Stimulated activated CD4-positive, alpha-beta T cell treated with anti-CD3 and anti-CD28 coated beads, Interleukin-2, amount 100 ng/mL, for 48 hours (primary cell): ENCODE measurements at regions not wholly inside any gene's neighbourhood (a gene's known extent, or its start where the extent isn't known, plus 50 kb on each side); places are given as distances from the start of the nearest gene placed in this dataset.
"Not testable (repeated sequence)": the region's sequence is repeated elsewhere in the genome, so short reads cannot be mapped to it uniquely, and the experiment has no call there.

Experiments
- DNase-seq, 2 donors: peaks; one replicate each; pipeline ENCODE4 v3.0.0-alpha.2; 2020

DNA sequence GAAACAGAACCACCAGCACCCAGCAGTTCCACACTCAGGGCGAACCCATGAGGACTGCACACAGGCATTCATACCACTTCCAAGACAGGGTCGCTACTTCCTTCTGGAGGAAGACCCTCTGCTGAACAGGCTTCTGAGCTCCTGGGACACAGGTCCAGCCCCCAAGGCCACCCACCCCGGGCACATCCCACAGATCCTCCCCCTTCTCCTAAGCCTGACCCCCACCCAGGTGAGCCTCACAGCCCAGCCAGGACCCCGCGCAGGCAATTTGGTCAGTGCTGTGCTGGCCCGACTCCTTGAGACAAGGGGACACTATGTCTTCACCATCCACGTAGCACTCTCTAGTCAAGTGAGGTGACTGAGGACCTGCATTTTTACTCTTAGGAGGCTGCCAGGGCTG lies 5382.7 kb upstream of the TPTE start:
- not testable (repeated sequence) for DNase-seq

DNA sequence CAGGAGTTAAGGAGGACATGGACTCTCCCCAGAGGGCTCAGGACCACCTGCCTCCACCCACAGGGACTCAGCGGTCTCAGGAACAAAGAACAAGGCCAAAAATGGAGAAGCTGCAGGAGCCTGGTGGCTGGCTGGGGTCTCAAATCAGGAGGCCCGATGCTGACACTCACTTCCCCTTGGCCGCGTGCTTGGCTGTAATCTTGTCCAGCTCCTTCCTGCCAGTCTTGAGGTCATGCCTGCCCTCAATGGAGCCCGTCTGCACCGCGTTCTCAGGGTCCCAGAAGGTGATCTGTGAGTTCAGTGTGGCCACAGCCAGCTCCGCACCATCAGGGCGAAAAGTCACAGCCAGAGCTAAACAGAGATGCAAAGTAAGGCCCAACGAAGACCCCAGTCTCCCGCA lies 5381.9 kb upstream of the TPTE start:
- not testable (repeated sequence) for DNase-seq

DNA sequence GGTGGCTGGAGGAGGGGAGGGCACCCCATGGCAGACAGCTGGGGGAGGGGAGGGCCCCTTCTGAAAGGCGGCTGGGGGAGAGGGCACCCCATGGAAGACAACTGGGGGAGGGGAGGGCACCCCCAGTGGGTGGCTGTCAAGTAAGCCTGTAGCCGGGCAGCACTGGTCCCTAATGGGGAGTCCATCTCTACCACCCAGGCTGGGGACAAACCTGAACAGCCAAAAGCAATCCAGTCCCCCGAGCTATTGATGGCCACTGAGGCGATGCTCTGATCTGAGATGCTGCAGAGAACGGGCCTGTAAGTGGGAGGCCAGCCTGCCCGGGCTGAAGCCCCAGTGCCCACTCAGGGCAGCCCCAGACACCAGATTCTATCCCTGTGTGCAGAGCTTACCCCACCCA lies 5378.4 kb upstream of the TPTE start:
- not testable (repeated sequence) for DNase-seq

DNA sequence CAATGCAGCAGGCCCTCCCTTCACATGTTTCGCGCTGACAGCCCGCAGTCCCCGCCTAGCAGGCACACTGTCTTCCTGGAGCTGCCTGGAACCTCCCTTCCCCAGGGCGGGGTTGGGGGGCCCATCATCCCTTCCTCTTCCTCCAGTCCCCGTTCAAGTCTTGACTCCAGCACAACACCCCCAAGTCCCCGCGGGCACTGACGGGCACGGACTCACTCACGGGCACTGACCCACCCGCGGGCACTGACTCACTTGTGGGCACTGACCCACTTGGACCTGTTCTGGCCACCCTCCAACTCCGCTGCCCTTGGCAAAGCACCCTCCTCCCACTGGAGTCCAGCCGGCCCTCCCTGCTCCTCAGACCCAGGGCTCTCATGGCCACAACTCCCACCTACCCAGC lies 5376.7 kb upstream of the TPTE start:
- not testable (repeated sequence) for DNase-seq

DNA sequence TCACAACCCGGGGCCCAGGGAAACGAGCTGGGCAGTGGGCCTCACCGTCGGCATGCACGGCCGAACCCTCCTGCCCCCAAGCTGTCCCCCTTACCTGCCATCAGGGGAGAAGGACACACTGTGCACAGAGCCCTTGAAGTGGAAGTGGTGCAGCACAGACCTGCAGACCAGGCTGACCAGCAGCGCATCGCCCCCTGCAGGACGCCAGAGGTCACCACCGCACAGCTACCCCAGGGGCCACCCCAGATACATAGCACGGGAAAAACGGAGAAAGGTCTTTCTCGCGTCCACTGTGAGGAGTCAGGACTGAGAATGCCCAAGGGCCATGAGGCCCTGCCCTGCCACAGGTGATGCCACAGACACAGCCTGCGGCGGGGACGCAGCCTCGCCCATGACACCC lies 5373.7 kb upstream of the TPTE start:
- DNase-seq: not testable (repeated sequence)

DNA sequence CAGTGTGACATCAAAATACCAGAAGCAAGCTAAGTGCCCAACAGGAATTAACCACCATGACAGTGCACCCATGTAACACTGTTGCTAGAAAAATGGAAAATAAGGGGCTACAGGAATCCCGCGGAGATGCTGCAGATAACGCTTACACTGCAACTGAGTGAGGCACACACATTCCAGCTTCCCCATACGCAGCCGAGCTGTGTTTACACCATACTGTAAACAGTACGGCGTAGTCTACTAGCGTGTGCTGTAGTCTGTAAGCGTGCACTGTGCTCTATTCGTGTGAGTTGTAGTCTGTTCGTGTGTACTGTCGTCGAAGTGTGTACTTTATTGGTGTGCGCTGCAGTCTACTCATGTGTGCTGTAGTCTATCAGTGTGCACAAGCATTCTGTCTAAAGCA lies 5372.2 kb upstream of the TPTE start:
- not testable (repeated sequence) for DNase-seq

DNA sequence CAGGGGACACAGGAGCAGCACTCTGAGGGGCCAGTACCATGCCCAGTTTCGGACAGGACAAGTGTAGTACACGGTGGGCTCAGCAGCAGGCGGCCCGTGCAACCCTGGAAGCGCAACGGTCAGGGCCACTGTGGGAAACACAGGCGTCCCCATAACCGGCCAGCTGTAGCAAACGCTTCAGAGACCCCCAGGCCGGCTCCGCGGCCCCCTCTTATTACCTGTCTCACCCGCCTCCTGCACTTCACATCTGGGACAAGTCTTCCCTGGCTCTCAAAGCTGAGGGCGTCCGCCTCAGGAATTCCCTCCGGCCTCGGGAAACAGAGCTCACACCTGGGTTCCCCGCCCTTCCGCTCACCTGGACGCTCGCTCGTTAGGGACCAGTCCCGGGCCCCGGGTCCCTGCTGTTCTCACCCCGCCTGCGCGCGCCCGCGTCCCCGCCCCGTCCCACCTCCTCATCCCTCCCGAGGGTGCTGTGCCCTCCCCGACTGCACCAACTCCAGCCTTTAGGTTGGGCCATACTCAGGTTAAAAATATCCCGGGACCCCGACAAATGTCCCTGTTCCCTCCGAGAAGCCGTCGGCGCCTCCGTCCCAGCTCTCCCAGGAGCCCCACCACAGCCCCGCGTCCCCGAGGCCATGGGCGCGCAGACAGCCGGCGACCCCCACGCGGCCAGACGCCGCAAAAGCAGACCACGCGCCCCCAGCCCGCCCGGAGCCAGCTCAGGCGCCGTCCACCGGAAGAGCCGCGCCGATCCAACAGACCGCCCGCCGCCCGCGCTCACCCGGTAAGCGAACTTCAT lies 5367.3 kb upstream of the TPTE start:
- not testable (repeated sequence) for DNase-seq

DNA sequence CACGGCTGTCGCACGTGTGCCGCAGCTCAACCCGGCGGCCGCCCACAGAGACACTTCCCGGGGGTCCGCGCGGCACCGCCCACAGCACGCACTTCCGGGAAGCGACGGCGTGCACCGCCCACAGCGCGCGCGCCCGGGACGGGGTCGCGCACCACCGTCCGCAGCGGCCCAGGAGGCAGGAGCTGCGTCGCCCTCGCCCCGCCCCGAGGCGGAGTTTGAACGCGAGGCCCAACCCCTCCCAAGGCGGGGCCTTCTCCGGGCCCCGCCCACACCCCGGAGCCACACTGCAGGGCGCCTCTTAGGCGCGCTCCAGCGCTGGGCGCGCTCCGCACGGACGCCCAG lies 5366.8 kb upstream of the TPTE start:
- DNase-seq: peak; percentile 79 to 80

DNA sequence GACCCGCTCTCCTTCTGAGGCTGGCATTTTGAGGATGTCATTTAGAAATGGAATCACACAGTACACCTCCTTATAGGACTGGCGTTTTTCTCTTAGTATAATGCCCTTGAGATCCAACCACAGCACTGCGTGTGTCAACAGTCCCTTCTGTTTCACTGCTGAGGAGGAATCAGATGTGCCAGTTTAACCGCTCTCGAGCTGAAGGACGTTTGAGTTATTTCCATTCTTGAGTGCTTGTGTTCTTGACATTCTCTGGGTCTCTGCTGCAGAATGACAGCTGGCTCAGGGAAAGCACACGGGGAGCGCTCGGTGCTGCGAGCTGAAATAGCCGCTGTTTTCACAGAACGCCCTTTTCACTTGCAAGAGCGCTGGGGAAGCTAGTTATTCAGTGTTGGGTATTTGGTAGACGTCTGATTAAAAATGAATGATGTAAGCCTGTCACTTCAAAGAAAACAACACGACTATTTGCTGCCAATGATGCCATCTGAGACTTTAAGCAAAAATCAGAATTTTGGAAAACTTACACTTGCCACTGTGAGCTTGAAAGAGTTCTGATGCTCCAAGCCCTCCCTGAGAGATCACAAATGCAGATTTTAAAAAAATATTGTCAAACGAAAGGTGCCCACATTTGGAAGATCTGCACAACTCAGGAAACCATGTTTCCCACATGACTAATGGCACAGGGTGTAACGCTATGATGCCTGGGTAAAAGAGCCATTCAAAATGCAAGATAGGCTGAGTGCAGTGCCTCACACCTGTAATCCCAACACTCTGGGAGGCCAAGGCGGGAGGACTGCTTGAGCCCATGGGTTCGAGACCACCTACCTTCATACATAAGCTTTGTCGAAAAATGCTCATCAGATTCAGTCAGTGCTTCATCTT lies 5358.4 kb upstream of the TPTE start:
- not testable (repeated sequence) for DNase-seq

DNA sequence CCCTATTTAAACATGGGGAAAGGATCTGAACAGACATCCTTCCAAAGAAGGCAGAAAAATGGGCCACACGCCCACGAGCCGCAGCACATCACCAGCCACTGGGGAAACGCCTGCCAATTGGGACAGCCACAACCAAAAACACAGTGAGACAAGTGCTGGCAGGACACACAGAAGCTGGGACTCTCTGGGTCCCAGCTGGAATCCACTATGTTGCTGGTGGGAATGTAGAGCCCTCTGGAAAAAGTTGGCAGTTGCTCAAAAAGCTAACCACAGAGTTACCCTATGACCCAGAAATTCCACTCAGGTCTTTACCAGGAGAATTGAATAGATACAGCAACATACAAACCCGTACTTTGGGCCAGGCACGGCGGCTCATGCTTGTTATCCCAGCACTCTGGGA lies 5355.6 kb upstream of the TPTE start:
- DNase-seq: not testable (repeated sequence)
